ENCODE measurements at regions not wholly inside any gene's neighbourhood (a gene's known extent, or its start where the extent isn't known, plus 50 kb on each side); places are given as distances from the start of the nearest gene placed in this dataset.
"Not testable (repeated sequence)": the region's sequence is repeated elsewhere in the genome, so short reads cannot be mapped to it uniquely, and the experiment has no call there.

- Histone ChIP-seq H3K27me3 (no peaks in the 10 kb centered on the region), H3K27ac (no peak overlapping the region), H3K4me1 (no peaks in the 10 kb centered on the region), H3K36me3 (replicated peaks in 1 of 2; ENCODE audit: insufficient read depth in 1 of 2, low read depth in 2 of 2) (no peaks in the 10 kb centered on the region), H3K4me3 (no peak overlapping the region), H3K9me3 (no peaks in the 10 kb centered on the region)
- ATAC-seq (no peak), DNase-seq (no peak)
- intact Hi-C loops (cut with DNase I) = no loop called here
- TF ChIP-seq CTCF (IDR thresholded peaks at IDR 0.05) (no peak), POLR2A (IDR thresholded peaks at IDR 0.05) (no peak)
- 32 to 60% methylated on average over 4 of the region's 4 CpGs for WGBS, 2 donors
Measured at GRCh38 chr5:163951069-163951468, 445.6 kb downstream of the MAT2B start.

- WGBS, 2 donors = 47 to 59% methylated on average over 8 of the region's 8 CpGs
- Histone ChIP-seq H3K27ac (no peak overlapping the region), H3K36me3 (replicated peaks in 1 of 2; ENCODE audit: insufficient read depth in 1 of 2, low read depth in 2 of 2) (no peaks in the 10 kb centered on the region), H3K27me3 (no peaks in the 10 kb centered on the region), H3K4me3 (no peak overlapping the region), H3K4me1 (no peaks in the 10 kb centered on the region), H3K9me3 (no peaks in the 10 kb centered on the region)
- ATAC-seq (no peak), DNase-seq (no peak)
- intact Hi-C loops (cut with DNase I) = no loop called here
- TF ChIP-seq CTCF (IDR thresholded peaks at IDR 0.05) (no peak), POLR2A (IDR thresholded peaks at IDR 0.05) (no peak)
Measured at GRCh38 chr5:163953901-163954300, 448.5 kb downstream of the MAT2B start.

- H3K4me3 ChIP-seq; H3K9me3 ChIP-seq; H3K27me3 ChIP-seq; H3K27ac ChIP-seq; ATAC-seq; DNase-seq; H3K36me3 ChIP-seq (replicated peaks in 1 of 2; ENCODE audit: insufficient read depth in 1 of 2, low read depth in 2 of 2); intact Hi-C loops (cut with DNase I); H3K4me1 ChIP-seq: not testable (repeated sequence)
- 69 to 73% methylated on average over 5 of the region's 5 CpGs for WGBS, 2 donors
Measured at GRCh38 chr5:163961230-163961629, 455.8 kb downstream of the MAT2B start.

GRCh38 chr5:163963881-163964280 is 458.5 kb downstream of the MAT2B start:
- DNase-seq (no peak), ATAC-seq (no peak)
- intact Hi-C loops (cut with DNase I) = no loop called here
- Histone ChIP-seq H3K4me1 (no peaks in the 10 kb centered on the region), H3K27ac (no peak overlapping the region), H3K9me3 (no peaks in the 10 kb centered on the region), H3K36me3 (replicated peaks in 1 of 2; ENCODE audit: insufficient read depth in 1 of 2, low read depth in 2 of 2) (no peaks in the 10 kb centered on the region), H3K4me3 (no peak overlapping the region), H3K27me3 (no peaks in the 10 kb centered on the region)
- 67 to 82% methylated on average over 9 of the region's 9 CpGs for WGBS, 2 donors
- TF ChIP-seq POLR2A (IDR thresholded peaks at IDR 0.05) = no peak

GRCh38 chr5:163964671-163965070 is 459.3 kb downstream of the MAT2B start:
- intact Hi-C loops (cut with DNase I) = no loop called here
- Histone ChIP-seq H3K27me3 (no peaks in the 10 kb centered on the region), H3K4me1 (no peaks in the 10 kb centered on the region), H3K36me3 (replicated peaks in 1 of 2; ENCODE audit: insufficient read depth in 1 of 2, low read depth in 2 of 2) (no peaks in the 10 kb centered on the region), H3K4me3 (no peak overlapping the region), H3K27ac (no peak overlapping the region), H3K9me3 (no peaks in the 10 kb centered on the region)
- no peak for TF ChIP-seq CTCF (IDR thresholded peaks at IDR 0.05)
- no peak for TF ChIP-seq POLR2A (IDR thresholded peaks at IDR 0.05)
- 59 to 69% methylated on average over 3 of the region's 3 CpGs for WGBS, 2 donors
- ATAC-seq = no peak
- DNase-seq = no peak

- Histone ChIP-seq H3K4me1 (no peaks in the 10 kb centered on the region), H3K4me3 (no peak overlapping the region), H3K36me3 (replicated peaks in 1 of 2; ENCODE audit: insufficient read depth in 1 of 2, low read depth in 2 of 2) (no peaks in the 10 kb centered on the region), H3K27ac (no peak overlapping the region), H3K9me3 (no peaks in the 10 kb centered on the region), H3K27me3 (no peaks in the 10 kb centered on the region)
- WGBS, 2 donors = 13 to 23% methylated on average over 1 of the region's 1 CpG
- DNase-seq (no peak), ATAC-seq (peak; percentile 69)
- TF ChIP-seq POLR2A (IDR thresholded peaks at IDR 0.05) (no peak), CTCF (IDR thresholded peaks at IDR 0.05) (no peak)
- intact Hi-C loops (cut with DNase I) = no loop called here
Measured at GRCh38 chr5:163967268-163967667, 461.8 kb downstream of the MAT2B start.
